Vagina (tissue), 2 donors: ENCODE measurements at regions not wholly inside any gene's neighbourhood (a gene's known extent, or its start where the extent isn't known, plus 50 kb on each side); places are given as distances from the start of the nearest gene placed in this dataset.
"Not testable (repeated sequence)": the region's sequence is repeated elsewhere in the genome, so short reads cannot be mapped to it uniquely, and the experiment has no call there.

Experiments used
- DNase-seq, 2 donors: peaks; one replicate each; pipeline ENCODE4 v3.0.0-alpha.2; 2017; ENCODE audit errors: extremely low spot score in 2 of 2
- H3K27ac ChIP-seq: fragments of 200-600 bp; sonication (generic); one replicate; pipeline ENCODE4 v1.5.1; 2019
- H3K27me3 ChIP-seq: fragments of 200-600 bp; sonication (generic); one replicate; pipeline ENCODE4 v1.5.1; 2019
- H3K36me3 ChIP-seq, 2 donors: fragments of 200-600 bp; sonication (generic); one replicate each; pipeline ENCODE4 v1.5.1; 2017 to 2019
- H3K4me1 ChIP-seq: fragments of 200-600 bp; sonication (generic); one replicate; pipeline ENCODE4 v1.5.1; 2019
- H3K4me3 ChIP-seq, 2 donors: fragments of 200-600 bp; sonication (generic); 1 replicate in 1 of 2; 2 replicates in 1 of 2; pipeline ENCODE4 v1.5.1; 2016 to 2019
- H3K9me3 ChIP-seq: fragments of 200-600 bp; sonication (generic); one replicate; pipeline ENCODE4 v1.5.1; 2019
- CTCF ChIP-seq, 3 experiments: fragments of 450-650 bp in 2 of 3; fragments of 200-600 bp in 1 of 3; sonication (generic) in 1 of 3; IDR thresholded peaks; one replicate each; pipeline ENCODE4 v1.5.1; 2017 to 2019; ENCODE audit warnings: antibody characterized with exemption in 3 of 3, mild to moderate bottlenecking in 2 of 3, moderate library complexity in 2 of 3
- POLR2A ChIP-seq, 2 donors: fragments of 450-650 bp; IDR thresholded peaks; one replicate each; pipeline ENCODE4 v1.6.1; 2017; ENCODE audit warnings: antibody characterized with exemption in 2 of 2, mild to moderate bottlenecking in 2 of 2, moderate library complexity in 2 of 2
- POLR2AphosphoS5 ChIP-seq, 2 donors: sonication (generic); formaldehyde crosslinking; IDR thresholded peaks; one replicate each; pipeline ENCODE4 v1.9.0; 2017; ENCODE audit warnings: antibody characterized with exemption in 2 of 2, mild to moderate bottlenecking in 2 of 2, low read depth in 1 of 2; ENCODE audit not compliant: insufficient read depth in 1 of 2
- intact Hi-C: fragments of 100-400 bp; cut with DNase I; formaldehyde crosslinking; loops from one replicate; pipeline ENCODE4 v1.15.1; 2023

GRCh38 chr14:101669629-101670028, 91.9 kb upstream of the PPP2R5C start:
- no peaks in the 10 kb centered on the region for H3K27me3 ChIP-seq
- H3K4me1 ChIP-seq = no peaks in the 10 kb centered on the region
- intact Hi-C loops = no loop called here
- H3K9me3 ChIP-seq = peaks cover 2% of the 10 kb centered on the region
- no peak overlapping the region for H3K4me3 ChIP-seq
- no peak for DNase-seq
- no peaks in the 10 kb centered on the region for H3K36me3 ChIP-seq
- TF ChIP-seq POLR2A (IDR thresholded peaks at IDR 0.05) (no peak), CTCF (IDR thresholded peaks at IDR 0.05) (no peak), POLR2AphosphoS5 (IDR thresholded peaks at IDR 0.05; ENCODE audit: insufficient read depth in 1 of 2, low read depth in 1 of 2) (no peak)
- H3K27ac ChIP-seq = no peak overlapping the region

- intact Hi-C loops = no loop called here
- no peaks in the 10 kb centered on the region for H3K27me3 ChIP-seq
- H3K4me3 ChIP-seq = no peak overlapping the region
- no peaks in the 10 kb centered on the region for H3K36me3 ChIP-seq
- no peak for TF ChIP-seq POLR2AphosphoS5 (IDR thresholded peaks at IDR 0.05; ENCODE audit: insufficient read depth in 1 of 2, low read depth in 1 of 2)
- no peak for TF ChIP-seq CTCF (IDR thresholded peaks at IDR 0.05)
- no peak for TF ChIP-seq POLR2A (IDR thresholded peaks at IDR 0.05)
- no peak overlapping the region for H3K27ac ChIP-seq
- peaks cover 2% of the 10 kb centered on the region for H3K9me3 ChIP-seq
- no peaks in the 10 kb centered on the region for H3K4me1 ChIP-seq
- no peak for DNase-seq
Measured at GRCh38 chr14:101673873-101674272, 87.6 kb upstream of the PPP2R5C start.

GRCh38 chr14:101675835-101676234, 85.7 kb upstream of the PPP2R5C start:
- H3K27ac ChIP-seq, DNase-seq, H3K4me1 ChIP-seq, H3K4me3 ChIP-seq, H3K36me3 ChIP-seq, H3K27me3 ChIP-seq, H3K9me3 ChIP-seq, intact Hi-C loops: not testable (repeated sequence)

- H3K4me3 ChIP-seq, DNase-seq, H3K4me1 ChIP-seq, H3K9me3 ChIP-seq, H3K36me3 ChIP-seq, H3K27ac ChIP-seq, intact Hi-C loops, H3K27me3 ChIP-seq: not testable (repeated sequence)
Measured at GRCh38 chr14:101677912-101678327, 83.6 kb upstream of the PPP2R5C start.

DNA sequence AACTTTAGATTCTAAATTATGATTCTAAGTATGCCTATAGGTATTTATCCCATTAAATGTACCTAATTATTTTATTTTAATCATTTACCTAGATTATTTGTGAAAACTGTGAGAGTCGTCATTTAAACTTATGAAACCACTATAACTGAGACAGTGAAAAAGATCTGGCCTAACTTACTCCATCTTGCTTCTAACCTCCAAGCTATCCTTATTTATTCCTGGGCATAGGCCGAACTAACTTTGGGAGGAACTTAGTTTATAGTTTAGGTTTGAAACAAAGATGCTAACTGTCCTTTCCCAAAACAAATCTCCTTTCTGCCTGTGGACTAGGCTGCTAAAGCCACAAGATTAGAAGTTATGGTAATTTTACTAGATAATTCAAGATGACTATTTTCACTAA, 79.7 kb upstream of the PPP2R5C start:
- DNase-seq = no peak
- H3K27me3 ChIP-seq = no peaks in the 10 kb centered on the region
- intact Hi-C loops = no loop called here
- H3K27ac ChIP-seq = no peak overlapping the region
- no peaks in the 10 kb centered on the region for H3K9me3 ChIP-seq
- no peak overlapping the region for H3K4me3 ChIP-seq
- no peaks in the 10 kb centered on the region for H3K36me3 ChIP-seq
- H3K4me1 ChIP-seq = no peaks in the 10 kb centered on the region
- TF ChIP-seq POLR2AphosphoS5 (IDR thresholded peaks at IDR 0.05; ENCODE audit: insufficient read depth in 1 of 2, low read depth in 1 of 2) (no peak), CTCF (IDR thresholded peaks at IDR 0.05) (no peak), POLR2A (IDR thresholded peaks at IDR 0.05) (no peak)

DNA sequence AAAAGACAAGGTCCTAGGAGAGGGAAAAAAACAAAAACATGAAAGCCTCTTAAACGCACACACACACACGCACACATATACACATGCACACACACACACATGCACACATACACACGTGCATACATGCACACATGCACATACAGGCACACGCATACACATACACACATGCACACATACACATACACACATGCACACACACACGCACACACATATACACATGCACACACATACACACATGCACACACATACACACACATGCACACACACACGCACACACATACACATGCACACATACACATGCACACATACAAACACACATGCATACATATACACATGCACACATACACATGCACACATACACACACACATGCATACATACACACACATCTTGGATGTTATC, 78.1 kb upstream of the PPP2R5C start:
- Histone ChIP-seq H3K36me3 (no peaks in the 10 kb centered on the region), H3K27me3 (no peaks in the 10 kb centered on the region), H3K4me1 (no peaks in the 10 kb centered on the region), H3K9me3 (no peaks in the 10 kb centered on the region), H3K4me3 (no peak overlapping the region), H3K27ac (no peak overlapping the region)
- no peak for DNase-seq
- intact Hi-C loops = no loop called here
- TF ChIP-seq POLR2A (IDR thresholded peaks at IDR 0.05) (no peak), POLR2AphosphoS5 (IDR thresholded peaks at IDR 0.05; ENCODE audit: insufficient read depth in 1 of 2, low read depth in 1 of 2) (no peak), CTCF (IDR thresholded peaks at IDR 0.05) (no peak)
